ENCODE measurements at regions not wholly inside any gene's neighbourhood (a gene's known extent, or its start where the extent isn't known, plus 50 kb on each side); places are given as distances from the start of the nearest gene placed in this dataset.

GRCh38 chr1:55781003-55781402 lies 565.8 kb upstream of the USP24 start (continued):
- no peak for TF ChIP-seq SKIL (CRISPR knock-in tag; IDR thresholded peaks at IDR 0.05; ENCODE audit: borderline replicate concordance)

GRCh38 chr1:55777545-55777944 lies 562.4 kb upstream of the USP24 start:
- 4% methylated on average over 2 of the region's 2 CpGs for WGBS (ENCODE audit: low lambda C conversion rate)
- Histone ChIP-seq H3K4me1 (ENCODE audit: insufficient read depth, low read length) (no peaks in the 10 kb centered on the region), H3K4me2 (ENCODE audit: low read depth, low read length) (no peak overlapping the region), H4K20me1 (ENCODE audit: insufficient read depth, low read length) (no peaks in the 10 kb centered on the region), H3K9me3 (ENCODE audit: low read length) (no peaks in the 10 kb centered on the region), H3K9ac (ENCODE audit: insufficient read depth, low read depth, low read length) (no peak overlapping the region), H2AFZ (ENCODE audit: low read length) (no peak overlapping the region), H3K79me2 (ENCODE audit: insufficient read depth, low read length) (no peaks in the 10 kb centered on the region), H3K27ac (ENCODE audit: extremely low read length, insufficient read depth, low read length) (no peak overlapping the region), H3K4me3 (replicated peaks in 1 of 3; ENCODE audit: insufficient read depth in 1 of 3, low read depth in 2 of 3, low read length in 3 of 3) (no peak overlapping the region), H3K36me3 (replicated peaks in 1 of 2; ENCODE audit: control insufficient read depth in 1 of 2, insufficient read depth in 2 of 2, low read length in 2 of 2) (no peaks in the 10 kb centered on the region), H3K27me3 (ENCODE audit: control insufficient read depth in 1 of 2, insufficient read depth in 2 of 2, low read length in 2 of 2) (no peaks in the 10 kb centered on the region)
- intact Hi-C loops (cut with micrococcal nuclease; ENCODE audit: unreplicated experiment) (no loop called here), in situ Hi-C loops (cut with HindIII; ENCODE audit: extremely low pct_ligation_motif_present, low pct_unique_long_range_greater_than_20kb) (no loop called here)
- FAIRE-seq, result no peak
- POLR2A ChIA-PET, result no interaction called here
- TF ChIP-seq SP140L (CRISPR knock-in tag; IDR thresholded peaks at IDR 0.05; ENCODE audit: borderline replicate concordance), result no peak
- TF ChIP-seq WIZ (CRISPR knock-in tag; IDR thresholded peaks at IDR 0.05), result no peak
- TF ChIP-seq ZNF781 (CRISPR knock-in tag; IDR thresholded peaks at IDR 0.05; ENCODE audit: borderline replicate concordance, not compliant biosample characterization), result no peak
- no peak for TF ChIP-seq TFE3 (CRISPR knock-in tag; IDR thresholded peaks at IDR 0.05)
- no peak for TF ChIP-seq BORCS8-MEF2B (CRISPR knock-in tag; IDR thresholded peaks at IDR 0.05)
- TF ChIP-seq SOX6 (IDR thresholded peaks at IDR 0.05), result no peak
- TF ChIP-seq SOX6 (CRISPR knock-in tag; IDR thresholded peaks at IDR 0.05), result no peak
- TF ChIP-seq LCORL (IDR thresholded peaks at IDR 0.05), result no peak
- no peak for TF ChIP-seq LCORL (CRISPR knock-in tag; IDR thresholded peaks at IDR 0.05)
- TF ChIP-seq MLXIP (CRISPR knock-in tag; IDR thresholded peaks at IDR 0.05; ENCODE audit: borderline replicate concordance), result no peak
- BruUV-seq (replicated peaks), result no TSS peak
- no peak for DNase-seq (ENCODE audit: low spot score)
- no peak for ATAC-seq
- CTCF ChIA-PET (ENCODE audit: low intra/inter-chr PET ratio, low total read pairs), result no interaction called here
